ENCODE measurements at regions not wholly inside any gene's neighbourhood (a gene's known extent, or its start where the extent isn't known, plus 50 kb on each side); places are given as distances from the start of the nearest gene placed in this dataset.
A peak's percentile ranks its signal among the peaks of the same experiment; 100 is the strongest.

GRCh38 chr6:166019214-166019613, 148.4 kb downstream of the TBXT start:
- TF ChIP-seq, protein P1, sequence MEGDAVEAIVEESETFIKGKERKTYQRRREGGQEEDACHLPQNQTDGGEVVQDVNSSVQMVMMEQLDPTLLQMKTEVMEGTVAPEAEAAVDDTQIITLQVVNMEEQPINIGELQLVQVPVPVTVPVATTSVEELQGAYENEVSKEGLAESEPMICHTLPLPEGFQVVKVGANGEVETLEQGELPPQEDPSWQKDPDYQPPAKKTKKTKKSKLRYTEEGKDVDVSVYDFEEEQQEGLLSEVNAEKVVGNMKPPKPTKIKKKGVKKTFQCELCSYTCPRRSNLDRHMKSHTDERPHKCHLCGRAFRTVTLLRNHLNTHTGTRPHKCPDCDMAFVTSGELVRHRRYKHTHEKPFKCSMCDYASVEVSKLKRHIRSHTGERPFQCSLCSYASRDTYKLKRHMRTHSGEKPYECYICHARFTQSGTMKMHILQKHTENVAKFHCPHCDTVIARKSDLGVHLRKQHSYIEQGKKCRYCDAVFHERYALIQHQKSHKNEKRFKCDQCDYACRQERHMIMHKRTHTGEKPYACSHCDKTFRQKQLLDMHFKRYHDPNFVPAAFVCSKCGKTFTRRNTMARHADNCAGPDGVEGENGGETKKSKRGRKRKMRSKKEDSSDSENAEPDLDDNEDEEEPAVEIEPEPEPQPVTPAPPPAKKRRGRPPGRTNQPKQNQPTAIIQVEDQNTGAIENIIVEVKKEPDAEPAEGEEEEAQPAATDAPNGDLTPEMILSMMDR (conservative IDR thresholded peaks at IDR 0.05; ENCODE audit: low read depth, low read length), result no peak
- H3K4me3 ChIP-seq (ENCODE audit: low read length), result no peak overlapping the region
- DNase-seq (ENCODE audit: low read depth), result no peak

GRCh38 chr6:166017032-166017635, 150.5 kb downstream of the TBXT start:
- DNase-seq (ENCODE audit: low read depth), result no peak
- TF ChIP-seq, protein P1 (conservative IDR thresholded peaks at IDR 0.05; ENCODE audit: low read depth, low read length), result no peak
- no peak overlapping the region for H3K4me3 ChIP-seq (ENCODE audit: low read length)

DNA sequence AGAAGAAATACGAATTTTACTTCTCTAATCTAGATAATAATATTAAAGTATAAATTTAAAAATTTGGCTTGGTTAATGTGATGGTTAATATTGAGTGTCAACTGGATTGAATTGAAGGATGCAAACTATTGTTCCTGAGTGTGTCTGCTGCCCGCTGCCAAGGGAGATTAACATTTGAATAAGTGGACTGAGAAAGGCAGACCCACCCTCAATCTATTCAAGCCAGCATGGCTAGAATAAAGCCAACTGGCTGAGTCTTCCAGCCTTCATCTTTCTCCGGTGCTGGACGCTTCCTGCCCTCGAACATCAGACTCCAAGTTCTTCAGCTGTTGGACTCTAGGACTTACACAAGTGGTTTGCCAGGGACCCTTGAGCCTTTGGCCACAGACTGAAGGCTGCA, 152.7 kb downstream of the TBXT start:
- TF ChIP-seq, protein P1 (conservative IDR thresholded peaks at IDR 0.05; ENCODE audit: low read depth, low read length), result no peak
- no peak overlapping the region for H3K4me3 ChIP-seq (ENCODE audit: low read length)
- no peak for DNase-seq (ENCODE audit: low read depth)

GRCh38 chr6:166010136-166010960, 157.3 kb downstream of the TBXT start:
- no peak for DNase-seq (ENCODE audit: low read depth)
- H3K4me3 ChIP-seq (ENCODE audit: low read length), result no peak overlapping the region
- TF ChIP-seq, protein P1 (conservative IDR thresholded peaks at IDR 0.05; ENCODE audit: low read depth, low read length), result no peak

DNA sequence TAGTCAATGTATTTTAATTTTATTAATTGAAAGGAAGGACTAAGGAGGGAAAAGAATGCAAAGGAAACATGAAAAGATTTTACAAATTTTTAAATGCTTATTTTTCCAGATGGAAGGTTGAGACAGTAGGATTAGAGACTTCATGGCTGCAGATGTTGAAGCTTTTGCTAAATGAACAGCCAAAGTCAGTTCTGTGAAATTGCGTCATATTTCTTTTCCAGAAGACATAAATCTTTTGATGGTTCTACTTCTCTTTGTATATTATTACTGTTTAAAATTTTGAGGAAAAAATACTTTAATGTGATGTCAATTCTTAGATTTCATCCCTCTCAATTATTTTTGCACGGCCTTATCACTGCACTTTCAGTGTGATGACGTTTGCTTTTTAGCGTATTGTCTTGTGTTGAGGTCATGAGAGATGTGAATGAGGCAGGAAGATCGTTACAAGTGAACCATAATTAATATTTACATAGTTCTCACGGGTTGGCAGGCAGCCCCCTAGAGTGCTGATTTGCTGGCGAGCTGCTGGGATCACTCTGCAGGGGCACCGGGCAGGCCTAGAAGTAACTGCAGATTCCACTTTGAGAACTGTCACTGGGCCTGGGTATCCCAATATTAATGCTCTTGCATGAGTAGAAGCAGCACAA, 158.1 kb downstream of the TBXT start:
- peak overlapping the region; percentile 55 for H3K4me3 ChIP-seq (ENCODE audit: low read length)
- DNase-seq (ENCODE audit: low read depth), result no peak
- TF ChIP-seq, protein P1 (conservative IDR thresholded peaks at IDR 0.05; ENCODE audit: low read depth, low read length), result no peak

DNA sequence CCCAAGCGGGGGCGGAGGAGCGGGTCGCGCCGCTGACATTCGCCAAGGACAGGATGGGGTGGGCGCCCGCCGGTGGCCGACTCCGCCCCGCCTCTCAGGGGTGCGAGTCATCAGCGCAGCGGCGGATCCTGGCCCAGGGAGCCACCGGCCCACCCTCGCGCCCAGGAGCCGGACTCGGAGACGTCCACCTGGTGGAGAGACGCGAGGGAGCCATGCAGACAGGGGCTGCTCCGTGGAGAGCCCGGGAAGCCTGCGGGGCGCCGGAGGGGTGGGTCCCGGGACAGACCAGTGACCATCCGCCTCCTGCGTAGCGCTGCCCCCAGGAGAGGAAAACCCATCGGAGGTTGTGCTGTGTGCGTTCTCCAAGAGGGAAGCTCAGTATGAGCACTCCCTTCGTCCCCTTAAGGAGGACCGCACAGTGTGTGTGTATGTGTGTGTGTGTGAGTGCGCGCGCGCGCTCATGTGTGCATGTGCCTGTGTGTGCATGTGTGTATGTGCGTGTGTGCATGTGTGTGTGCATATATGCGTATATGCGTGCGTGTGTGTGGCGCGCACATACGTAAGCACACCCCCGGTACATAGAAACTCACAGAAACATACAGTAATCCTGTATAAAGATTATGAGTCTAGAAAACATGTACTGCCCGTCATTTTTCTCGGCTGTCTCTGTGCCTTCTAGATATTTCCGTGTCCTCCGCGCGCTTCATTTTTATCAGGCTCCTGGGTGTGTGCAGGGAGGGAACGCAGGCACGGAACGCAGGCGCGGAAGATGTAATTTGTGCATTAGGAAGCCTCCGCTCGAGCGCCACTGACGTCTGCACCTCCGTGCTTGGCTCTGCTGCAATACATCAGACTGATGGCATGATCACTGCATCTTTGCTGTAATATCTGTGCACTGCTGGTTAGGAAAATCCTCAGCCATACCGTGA, 158.9 kb downstream of the TBXT start:
- DNase-seq (ENCODE audit: low read depth), result no peak
- TF ChIP-seq, protein P1 (conservative IDR thresholded peaks at IDR 0.05; ENCODE audit: low read depth, low read length), result peak; percentile 20
- H3K4me3 ChIP-seq (ENCODE audit: low read length), result peak overlapping the region; percentile 55

All from retinal pigment epithelial cell (primary cell).